ENCODE measurements at regions not wholly inside any gene's neighbourhood (a gene's known extent, or its start where the extent isn't known, plus 50 kb on each side); places are given as distances from the start of the nearest gene placed in this dataset.

DNA sequence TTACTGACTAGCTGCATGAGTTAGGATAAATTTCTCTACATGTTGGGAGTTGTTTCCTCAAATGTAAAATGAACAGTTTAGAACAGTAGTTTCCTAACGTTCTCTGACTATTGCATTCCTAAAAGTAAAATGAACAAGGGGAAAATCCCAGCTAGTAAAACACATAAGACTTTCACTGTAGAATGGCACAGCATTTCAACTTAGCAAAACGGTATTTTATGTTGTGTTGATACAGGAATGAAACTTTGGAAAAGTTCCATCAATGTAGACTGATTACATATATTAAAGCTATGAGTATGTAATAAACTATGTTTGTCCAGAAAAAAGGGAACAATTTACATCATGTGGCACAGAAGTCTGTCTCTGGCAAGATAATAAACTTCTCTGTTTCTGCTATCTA, 297.4 kb upstream of the EPHA3 start:
- H3K27ac ChIP-seq (ENCODE audit: low read depth in 1 of 2, low read length in 1 of 2): no peak overlapping the region
- no peaks in the 10 kb centered on the region for H3K27me3 ChIP-seq (ENCODE audit: control insufficient read depth in 3 of 3, insufficient read depth in 3 of 3, low read length in 2 of 3)
- H3K9me3 ChIP-seq (ENCODE audit: control insufficient read depth in 4 of 4, insufficient read depth in 3 of 4, low read length in 3 of 4): no peaks in the 10 kb centered on the region
- H3K4me1 ChIP-seq (ENCODE audit: control insufficient read depth in 5 of 5, insufficient read depth in 5 of 5, low read length in 5 of 5): peaks cover 0 to 10% (median 0%) of the 10 kb centered on the region in 5 donors
- TF ChIP-seq, protein P1, sequence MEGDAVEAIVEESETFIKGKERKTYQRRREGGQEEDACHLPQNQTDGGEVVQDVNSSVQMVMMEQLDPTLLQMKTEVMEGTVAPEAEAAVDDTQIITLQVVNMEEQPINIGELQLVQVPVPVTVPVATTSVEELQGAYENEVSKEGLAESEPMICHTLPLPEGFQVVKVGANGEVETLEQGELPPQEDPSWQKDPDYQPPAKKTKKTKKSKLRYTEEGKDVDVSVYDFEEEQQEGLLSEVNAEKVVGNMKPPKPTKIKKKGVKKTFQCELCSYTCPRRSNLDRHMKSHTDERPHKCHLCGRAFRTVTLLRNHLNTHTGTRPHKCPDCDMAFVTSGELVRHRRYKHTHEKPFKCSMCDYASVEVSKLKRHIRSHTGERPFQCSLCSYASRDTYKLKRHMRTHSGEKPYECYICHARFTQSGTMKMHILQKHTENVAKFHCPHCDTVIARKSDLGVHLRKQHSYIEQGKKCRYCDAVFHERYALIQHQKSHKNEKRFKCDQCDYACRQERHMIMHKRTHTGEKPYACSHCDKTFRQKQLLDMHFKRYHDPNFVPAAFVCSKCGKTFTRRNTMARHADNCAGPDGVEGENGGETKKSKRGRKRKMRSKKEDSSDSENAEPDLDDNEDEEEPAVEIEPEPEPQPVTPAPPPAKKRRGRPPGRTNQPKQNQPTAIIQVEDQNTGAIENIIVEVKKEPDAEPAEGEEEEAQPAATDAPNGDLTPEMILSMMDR (IDR thresholded peaks at IDR 0.05; ENCODE audit: control extremely low read depth, extremely low read depth): no peak
- 22 to 48% methylated on average over 2 of the region's 2 CpGs for WGBS, 2 donors
- DNase-seq (peak in 2 of 3 donors; percentile 13 to 16), ATAC-seq (ENCODE audit: insufficient read depth, low FRiP score) (no peak)
- no peak overlapping the region for H3K9ac ChIP-seq (ENCODE audit: insufficient read depth in 1 of 2, low read length in 2 of 2)
- H3K4me3 ChIP-seq: no peak overlapping the region
- H3K36me3 ChIP-seq (ENCODE audit: control insufficient read depth in 4 of 4, insufficient read depth in 4 of 4, low read length in 4 of 4): no peaks in the 10 kb centered on the region

DNA sequence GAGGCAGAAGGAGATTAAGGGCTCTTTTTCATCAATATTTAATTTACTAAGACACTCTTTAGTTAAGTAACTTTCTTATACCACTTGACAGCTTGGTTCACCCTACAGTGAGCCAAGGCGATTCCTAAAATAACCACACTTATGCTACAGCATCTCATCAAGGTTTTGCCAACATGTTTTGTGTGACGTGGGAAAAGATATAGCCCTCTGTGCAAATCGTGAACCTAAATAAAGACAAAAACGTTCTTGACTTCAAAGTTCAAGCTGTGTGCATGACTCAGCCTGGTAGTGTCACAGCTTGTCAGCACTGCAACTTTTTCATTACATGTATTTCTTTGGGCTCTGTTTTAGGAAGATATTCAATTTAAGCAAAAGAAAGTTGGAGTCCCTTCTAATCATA, 297.0 kb upstream of the EPHA3 start:
- Histone ChIP-seq H3K27me3 (ENCODE audit: control insufficient read depth in 3 of 3, insufficient read depth in 3 of 3, low read length in 2 of 3) (no peaks in the 10 kb centered on the region), H3K9ac (ENCODE audit: insufficient read depth in 1 of 2, low read length in 2 of 2) (peak overlapping the region in 1 of 2 donors; percentile 17), H3K9me3 (ENCODE audit: control insufficient read depth in 4 of 4, insufficient read depth in 3 of 4, low read length in 3 of 4) (no peaks in the 10 kb centered on the region), H3K36me3 (ENCODE audit: control insufficient read depth in 4 of 4, insufficient read depth in 4 of 4, low read length in 4 of 4) (no peaks in the 10 kb centered on the region), H3K4me3 (no peak overlapping the region), H3K27ac (ENCODE audit: low read depth in 1 of 2, low read length in 1 of 2) (no peak overlapping the region), H3K4me1 (ENCODE audit: control insufficient read depth in 5 of 5, insufficient read depth in 5 of 5, low read length in 5 of 5) (peaks cover 0 to 10% (median 0%) of the 10 kb centered on the region in 5 donors)
- ATAC-seq (ENCODE audit: insufficient read depth, low FRiP score) (no peak), DNase-seq (peak in 2 of 3 donors; percentile 5 to 11)
- TF ChIP-seq, protein P1 (IDR thresholded peaks at IDR 0.05; ENCODE audit: control extremely low read depth, extremely low read depth): no peak
- 34 to 61% methylated on average over 4 of the region's 4 CpGs for WGBS, 2 donors

DNA sequence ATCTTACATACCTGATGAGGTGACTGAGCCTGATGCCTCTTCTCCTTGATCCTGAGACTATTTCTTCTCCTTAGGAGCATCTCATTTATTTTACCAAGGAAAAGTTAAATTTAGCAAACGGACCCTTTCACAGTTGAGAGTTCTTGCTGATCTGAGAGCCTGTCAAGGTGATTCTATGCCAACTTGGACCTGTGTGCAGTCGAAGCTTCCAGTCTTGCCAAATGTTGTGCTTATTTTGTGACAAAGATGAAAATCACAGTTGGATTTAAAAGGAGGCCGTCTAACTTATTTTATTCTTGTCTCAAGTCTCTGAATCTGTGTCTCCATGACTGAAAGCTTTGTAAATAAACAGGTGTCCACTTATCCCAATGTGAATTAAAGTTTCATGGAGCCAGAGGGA, 296.3 kb upstream of the EPHA3 start:
- DNase-seq (no peak), ATAC-seq (ENCODE audit: insufficient read depth, low FRiP score) (no peak)
- Histone ChIP-seq H3K36me3 (ENCODE audit: control insufficient read depth in 4 of 4, insufficient read depth in 4 of 4, low read length in 4 of 4) (no peaks in the 10 kb centered on the region), H3K9me3 (ENCODE audit: control insufficient read depth in 4 of 4, insufficient read depth in 3 of 4, low read length in 3 of 4) (no peaks in the 10 kb centered on the region), H3K27me3 (ENCODE audit: control insufficient read depth in 3 of 3, insufficient read depth in 3 of 3, low read length in 2 of 3) (no peaks in the 10 kb centered on the region), H3K4me1 (ENCODE audit: control insufficient read depth in 5 of 5, insufficient read depth in 5 of 5, low read length in 5 of 5) (peaks cover 0 to 10% (median 0%) of the 10 kb centered on the region in 5 donors), H3K9ac (ENCODE audit: insufficient read depth in 1 of 2, low read length in 2 of 2) (no peak overlapping the region), H3K4me3 (no peak overlapping the region), H3K27ac (ENCODE audit: low read depth in 1 of 2, low read length in 1 of 2) (peak overlapping the region in 1 of 2 donors; percentile 43)
- 72 to 77% methylated on average over 3 of the region's 3 CpGs for WGBS, 2 donors
- TF ChIP-seq, protein P1 (IDR thresholded peaks at IDR 0.05; ENCODE audit: control extremely low read depth, extremely low read depth): no peak

DNA sequence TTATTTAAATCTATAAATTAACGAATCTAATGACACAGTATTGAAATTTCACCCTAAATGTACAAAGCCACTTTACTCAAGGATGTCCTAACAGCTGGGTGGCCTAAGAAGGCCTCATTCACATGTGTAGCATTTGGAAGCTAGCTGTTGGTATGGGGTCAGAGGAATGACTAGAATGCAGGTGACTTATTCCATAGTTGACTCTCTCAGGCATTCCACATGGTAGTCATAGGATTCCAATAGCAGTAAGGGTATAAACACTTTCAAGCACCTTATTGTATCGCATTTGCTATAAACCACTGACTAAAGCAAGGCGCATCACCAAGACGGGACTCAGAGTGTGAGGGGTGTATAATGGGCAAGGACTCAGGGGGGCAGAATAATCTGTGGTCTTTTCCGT, 294.8 kb upstream of the EPHA3 start:
- Histone ChIP-seq H3K9ac (ENCODE audit: insufficient read depth in 1 of 2, low read length in 2 of 2) (no peak overlapping the region), H3K27me3 (ENCODE audit: control insufficient read depth in 3 of 3, insufficient read depth in 3 of 3, low read length in 2 of 3) (no peaks in the 10 kb centered on the region), H3K36me3 (ENCODE audit: control insufficient read depth in 4 of 4, insufficient read depth in 4 of 4, low read length in 4 of 4) (no peaks in the 10 kb centered on the region), H3K27ac (ENCODE audit: low read depth in 1 of 2, low read length in 1 of 2) (no peak overlapping the region), H3K4me1 (ENCODE audit: control insufficient read depth in 5 of 5, insufficient read depth in 5 of 5, low read length in 5 of 5) (peaks cover 0 to 10% (median 0%) of the 10 kb centered on the region in 5 donors), H3K4me3 (no peak overlapping the region), H3K9me3 (ENCODE audit: control insufficient read depth in 4 of 4, insufficient read depth in 3 of 4, low read length in 3 of 4) (no peaks in the 10 kb centered on the region)
- 88 to 91% methylated on average over 5 of the region's 5 CpGs for WGBS, 2 donors
- ATAC-seq (ENCODE audit: insufficient read depth, low FRiP score) (no peak), DNase-seq (no peak)
- TF ChIP-seq, protein P1 (IDR thresholded peaks at IDR 0.05; ENCODE audit: control extremely low read depth, extremely low read depth): no peak

All from lung (tissue), 11 donors.